GM18498 (cell line): ENCODE measurements at regions not wholly inside any gene's neighbourhood (a gene's known extent, or its start where the extent isn't known, plus 50 kb on each side); places are given as distances from the start of the nearest gene placed in this dataset.
A peak's percentile ranks its signal among the peaks of the same experiment; 100 is the strongest.

Experiments used
- ATAC-seq: cut with Tn5 transposase; IDR thresholded peaks from one replicate; pipeline ENCODE4 v1.9.1; 2021; ENCODE audit warnings: mild to moderate bottlenecking, moderate library complexity; ENCODE audit not compliant: unreplicated experiment

- ATAC-seq: no peak
Measured at GRCh38 chr10:62652564-62652963, 152.0 kb upstream of the ADO start.

- peak; percentile 81 for ATAC-seq
Measured at GRCh38 chr10:62653254-62653653, 151.3 kb upstream of the ADO start.

- no peak for ATAC-seq
Measured at GRCh38 chr10:62654966-62655336, 149.6 kb upstream of the ADO start.

- ATAC-seq: peak; percentile 82
Measured at GRCh38 chr10:62655337-62655994, 149.1 kb upstream of the ADO start.

GRCh38 chr10:62657244-62657835 lies 147.2 kb upstream of the ADO start:
- ATAC-seq: no peak

GRCh38 chr10:62658516-62658915 lies 146.0 kb upstream of the ADO start:
- ATAC-seq: no peak

- ATAC-seq: no peak
Measured at GRCh38 chr10:62661143-62661542, 143.4 kb upstream of the ADO start.

GRCh38 chr10:62662486-62662885 lies 142.0 kb upstream of the ADO start:
- no peak for ATAC-seq

GRCh38 chr10:62665771-62666170 lies 138.7 kb upstream of the ADO start:
- no peak for ATAC-seq

GRCh38 chr10:62666275-62666674 lies 138.2 kb upstream of the ADO start:
- no peak for ATAC-seq

- ATAC-seq: no peak
Measured at GRCh38 chr10:62669341-62669740, 135.2 kb upstream of the ADO start.

GRCh38 chr10:62671104-62671503 lies 133.4 kb upstream of the ADO start:
- no peak for ATAC-seq

- ATAC-seq: peak; percentile 95
Measured at GRCh38 chr10:62681211-62681940, 123.1 kb upstream of the ADO start.

GRCh38 chr10:62684911-62685310 lies 119.6 kb upstream of the ADO start:
- no peak for ATAC-seq

GRCh38 chr10:62687230-62687748 lies 117.2 kb upstream of the ADO start:
- ATAC-seq: no peak

GRCh38 chr10:62688971-62689700 lies 115.4 kb upstream of the ADO start:
- no peak for ATAC-seq

- peak; percentile 71 for ATAC-seq
Measured at GRCh38 chr10:62689712-62690111, 114.8 kb upstream of the ADO start.

- no peak for ATAC-seq
Measured at GRCh38 chr10:62690703-62691102, 113.8 kb upstream of the ADO start.

- ATAC-seq: no peak
Measured at GRCh38 chr10:62691336-62691735, 113.2 kb upstream of the ADO start.

- ATAC-seq: no peak
Measured at GRCh38 chr10:62692085-62692484, 112.4 kb upstream of the ADO start.

GRCh38 chr10:62693306-62693705 lies 111.2 kb upstream of the ADO start:
- no peak for ATAC-seq
